BJ (cell line): ENCODE measurements at regions not wholly inside any gene's neighbourhood (a gene's known extent, or its start where the extent isn't known, plus 50 kb on each side); places are given as distances from the start of the nearest gene placed in this dataset.

Experiments used
- CTCF ChIA-PET: fragments of 350-600 bp; formaldehyde crosslinking; extraction: SDS; loops from one replicate; lab custom pipeline; 2021; ENCODE audit warnings: antibody characterized with exemption, inconsistent platforms; lab: Yijun Ruan, JAX
- POLR2A ChIA-PET: fragments of 300-600 bp; sonication (Branson Sonifier 250); formaldehyde crosslinking; extraction: SDS; loops from one replicate; lab custom pipeline; 2021; ENCODE audit warnings: antibody characterized with exemption; lab: Charles Lee
- DNase-seq: peaks from one replicate; pipeline ENCODE4 v3.0.0-alpha.2; 2011; ENCODE audit warnings: low read depth
- H3K27me3 ChIP-seq: 2 replicates; pipeline ENCODE4 v1.6.0; 2011; ENCODE audit warnings: low read length; ENCODE audit not compliant: control insufficient read depth, insufficient read depth
- H3K36me3 ChIP-seq: 2 replicates; pipeline ENCODE4 v1.5.1; 2011; ENCODE audit warnings: low read length; ENCODE audit not compliant: control insufficient read depth, insufficient read depth
- H3K4me3 ChIP-seq: 2 replicates; pipeline ENCODE4 v1.5.1; 2011; ENCODE audit warnings: low read depth, mild to moderate bottlenecking, control low read depth, low read length
- TF ChIP-seq, protein P1 (sequence below): IDR thresholded peaks from 2 replicates; pipeline ENCODE4 v1.5.1; 2011; ENCODE audit warnings: low read depth, mild to moderate bottlenecking, control low read depth, inconsistent platforms, low read length, moderate library complexity; ENCODE audit not compliant: insufficient read depth

DNA sequence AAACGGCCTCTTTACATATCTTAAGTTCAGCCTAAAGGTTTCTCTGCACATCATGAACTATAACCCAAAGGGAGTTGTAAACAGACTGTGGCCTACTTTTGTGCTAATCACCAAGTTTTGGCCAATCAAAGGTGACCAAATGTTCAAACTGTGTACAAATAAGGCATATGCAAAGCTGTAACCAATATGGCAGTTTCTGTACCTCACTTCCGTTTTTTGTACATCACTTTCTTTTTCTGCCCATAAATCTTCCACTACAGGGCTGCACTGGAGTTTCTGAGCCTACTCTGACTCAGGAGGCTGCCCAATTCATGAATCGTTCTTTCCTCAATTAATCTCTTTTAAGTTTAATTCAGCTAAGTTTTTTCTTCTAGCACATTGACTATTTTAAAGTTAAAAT is 318.7 kb downstream of the SLC7A11 start:
- POLR2A ChIA-PET = no interaction called here
- CTCF ChIA-PET = no interaction called here
- DNase-seq = no peak
- H3K27me3 ChIP-seq = no peaks in the 10 kb centered on the region
- TF ChIP-seq, protein P1, sequence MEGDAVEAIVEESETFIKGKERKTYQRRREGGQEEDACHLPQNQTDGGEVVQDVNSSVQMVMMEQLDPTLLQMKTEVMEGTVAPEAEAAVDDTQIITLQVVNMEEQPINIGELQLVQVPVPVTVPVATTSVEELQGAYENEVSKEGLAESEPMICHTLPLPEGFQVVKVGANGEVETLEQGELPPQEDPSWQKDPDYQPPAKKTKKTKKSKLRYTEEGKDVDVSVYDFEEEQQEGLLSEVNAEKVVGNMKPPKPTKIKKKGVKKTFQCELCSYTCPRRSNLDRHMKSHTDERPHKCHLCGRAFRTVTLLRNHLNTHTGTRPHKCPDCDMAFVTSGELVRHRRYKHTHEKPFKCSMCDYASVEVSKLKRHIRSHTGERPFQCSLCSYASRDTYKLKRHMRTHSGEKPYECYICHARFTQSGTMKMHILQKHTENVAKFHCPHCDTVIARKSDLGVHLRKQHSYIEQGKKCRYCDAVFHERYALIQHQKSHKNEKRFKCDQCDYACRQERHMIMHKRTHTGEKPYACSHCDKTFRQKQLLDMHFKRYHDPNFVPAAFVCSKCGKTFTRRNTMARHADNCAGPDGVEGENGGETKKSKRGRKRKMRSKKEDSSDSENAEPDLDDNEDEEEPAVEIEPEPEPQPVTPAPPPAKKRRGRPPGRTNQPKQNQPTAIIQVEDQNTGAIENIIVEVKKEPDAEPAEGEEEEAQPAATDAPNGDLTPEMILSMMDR = no peak
- H3K36me3 ChIP-seq = no peaks in the 10 kb centered on the region
- H3K4me3 ChIP-seq = no peak overlapping the region

DNA sequence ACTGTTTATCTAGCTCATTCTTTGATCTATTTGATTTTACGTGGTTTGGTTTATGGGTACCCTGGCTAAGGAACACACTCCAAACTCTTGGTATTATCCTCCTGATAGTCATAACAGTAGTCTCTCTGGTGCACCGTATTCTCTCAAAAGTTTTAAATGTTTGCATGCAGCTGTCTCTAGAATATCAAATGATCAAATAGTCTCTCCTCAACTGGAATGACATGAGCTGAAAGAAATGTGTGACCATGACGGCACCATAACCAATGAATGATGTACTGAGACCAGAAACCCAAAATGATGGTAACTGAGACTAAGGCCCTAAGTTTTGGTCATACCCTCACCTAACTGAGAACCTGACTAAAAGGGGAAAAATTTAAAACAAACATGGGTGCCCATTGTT is 319.4 kb downstream of the SLC7A11 start:
- CTCF ChIA-PET = no interaction called here
- TF ChIP-seq, protein P1 = no peak
- no peak overlapping the region for H3K4me3 ChIP-seq
- H3K27me3 ChIP-seq = no peaks in the 10 kb centered on the region
- no peaks in the 10 kb centered on the region for H3K36me3 ChIP-seq
- POLR2A ChIA-PET = no interaction called here
- DNase-seq = no peak

DNA sequence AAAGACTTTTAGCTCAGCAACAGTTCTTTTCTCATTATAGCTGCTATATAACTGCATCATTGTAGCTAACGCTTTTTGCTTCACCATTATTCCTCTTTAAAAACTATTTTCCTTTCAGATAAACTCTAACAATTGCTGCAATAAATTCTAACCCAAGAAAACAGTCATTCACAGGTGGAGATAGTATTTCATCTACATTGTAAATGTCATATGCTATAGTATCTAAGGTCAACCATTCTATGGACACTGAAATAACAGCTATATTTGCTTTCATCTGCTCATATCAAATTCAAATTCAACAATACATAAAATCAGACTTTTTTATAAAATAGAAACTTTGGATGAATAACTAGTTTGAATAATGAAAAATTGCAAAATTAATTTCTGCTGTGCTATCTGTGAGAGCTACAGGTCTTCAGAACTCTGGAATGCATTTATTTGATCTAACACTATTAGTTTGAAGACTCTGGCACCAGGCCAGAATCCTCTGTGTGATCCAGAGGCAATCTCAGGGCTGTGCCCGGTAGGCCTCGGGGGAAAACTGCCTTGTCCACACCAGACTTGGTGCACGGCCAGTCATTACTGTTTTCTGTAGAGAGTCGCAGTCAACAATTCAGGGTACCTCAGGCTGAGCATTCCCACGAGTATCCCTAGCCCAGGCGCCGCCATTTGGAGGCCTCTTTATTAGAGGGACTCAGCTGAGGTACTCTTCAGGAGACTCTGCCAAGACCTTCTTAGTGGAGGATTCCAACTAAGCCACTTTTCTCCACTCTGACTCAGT is 332.4 kb downstream of the SLC7A11 start:
- ChIA-PET CTCF (no interaction called here), POLR2A (no interaction called here)
- TF ChIP-seq, protein P1 = no peak
- Histone ChIP-seq H3K4me3 (no peak overlapping the region), H3K27me3 (no peaks in the 10 kb centered on the region), H3K36me3 (no peaks in the 10 kb centered on the region)
- DNase-seq = no peak

DNA sequence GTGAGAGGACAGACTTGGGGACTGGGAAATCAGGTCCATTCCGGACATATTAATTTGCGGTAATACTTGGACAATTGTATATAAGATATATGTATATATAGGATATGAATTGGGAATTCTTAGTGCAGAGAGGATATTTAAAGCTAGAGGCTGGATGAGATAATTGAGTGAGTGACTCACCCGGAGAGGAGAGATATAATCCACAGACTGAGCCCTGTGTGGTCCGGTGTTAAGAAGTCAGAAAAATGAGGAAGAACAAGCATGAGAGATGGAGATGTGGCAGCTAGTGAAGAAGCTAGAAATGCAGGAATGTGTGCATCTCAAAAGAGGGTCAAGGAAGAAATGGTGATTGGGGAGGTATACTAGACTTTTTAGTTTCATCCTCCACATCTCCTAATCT is 336.2 kb downstream of the SLC7A11 start:
- DNase-seq = no peak
- ChIA-PET CTCF (no interaction called here), POLR2A (no interaction called here)
- Histone ChIP-seq H3K27me3 (no peaks in the 10 kb centered on the region), H3K4me3 (no peak overlapping the region), H3K36me3 (no peaks in the 10 kb centered on the region)
- TF ChIP-seq, protein P1 = no peak

DNA sequence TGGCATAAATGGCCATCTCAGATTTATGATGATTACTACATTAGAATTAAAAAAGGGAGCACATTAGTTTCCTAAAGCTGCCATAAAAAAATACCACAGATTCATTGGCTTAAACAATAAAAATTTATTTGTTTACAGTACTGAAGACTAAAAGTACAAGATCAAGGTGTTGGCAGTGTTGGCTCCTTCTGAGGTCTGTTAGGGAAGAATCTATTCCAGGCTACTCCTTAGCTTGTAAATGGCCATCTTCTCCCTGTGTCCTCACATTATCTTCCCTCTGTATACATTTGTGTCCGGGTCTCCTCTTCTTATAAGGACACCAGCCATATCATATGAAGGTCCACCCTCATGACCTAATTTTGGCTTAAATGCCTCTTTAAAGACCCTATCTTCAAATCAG is 341.0 kb downstream of the SLC7A11 start:
- TF ChIP-seq, protein P1 = no peak
- CTCF ChIA-PET = interaction anchor here (0.8 kb wide), 1 partner anchor 21 kb away, joined by 3 read pairs; no protein-coding TSS in a partner anchor
- no peak for DNase-seq
- H3K4me3 ChIP-seq = no peak overlapping the region
- H3K36me3 ChIP-seq = no peaks in the 10 kb centered on the region
- H3K27me3 ChIP-seq = no peaks in the 10 kb centered on the region
- POLR2A ChIA-PET = no interaction called here
